HuH-7 (cell line): ENCODE measurements at regions not wholly inside any gene's neighbourhood (a gene's known extent, or its start where the extent isn't known, plus 50 kb on each side); places are given as distances from the start of the nearest gene placed in this dataset.
"Not testable (repeated sequence)": the region's sequence is repeated elsewhere in the genome, so short reads cannot be mapped to it uniquely, and the experiment has no call there.

Source experiments
- DNase-seq: peaks from one replicate; pipeline ENCODE4 v3.0.0; 2011; ENCODE audit warnings: low spot score

DNA sequence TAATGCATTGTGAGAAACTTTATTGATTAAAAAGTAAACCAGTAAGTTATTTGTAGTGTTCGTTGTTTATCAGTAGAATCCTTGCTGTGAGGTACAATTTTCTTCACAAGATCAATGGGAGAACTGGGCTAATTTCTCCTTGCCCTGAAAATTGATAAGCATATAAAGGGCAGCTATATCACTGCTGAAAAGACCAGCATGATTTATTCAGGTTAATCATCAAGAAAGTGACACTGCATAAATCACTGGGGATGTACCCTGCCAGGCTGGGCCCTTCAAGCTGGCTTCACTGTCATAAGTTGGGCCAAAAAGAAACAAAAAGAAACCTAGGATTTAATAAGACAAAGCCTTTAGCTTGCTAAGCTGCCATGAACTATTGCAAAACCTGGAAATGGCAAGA, 746.7 kb downstream of the STPG2 start:
- DNase-seq: no peak

DNA sequence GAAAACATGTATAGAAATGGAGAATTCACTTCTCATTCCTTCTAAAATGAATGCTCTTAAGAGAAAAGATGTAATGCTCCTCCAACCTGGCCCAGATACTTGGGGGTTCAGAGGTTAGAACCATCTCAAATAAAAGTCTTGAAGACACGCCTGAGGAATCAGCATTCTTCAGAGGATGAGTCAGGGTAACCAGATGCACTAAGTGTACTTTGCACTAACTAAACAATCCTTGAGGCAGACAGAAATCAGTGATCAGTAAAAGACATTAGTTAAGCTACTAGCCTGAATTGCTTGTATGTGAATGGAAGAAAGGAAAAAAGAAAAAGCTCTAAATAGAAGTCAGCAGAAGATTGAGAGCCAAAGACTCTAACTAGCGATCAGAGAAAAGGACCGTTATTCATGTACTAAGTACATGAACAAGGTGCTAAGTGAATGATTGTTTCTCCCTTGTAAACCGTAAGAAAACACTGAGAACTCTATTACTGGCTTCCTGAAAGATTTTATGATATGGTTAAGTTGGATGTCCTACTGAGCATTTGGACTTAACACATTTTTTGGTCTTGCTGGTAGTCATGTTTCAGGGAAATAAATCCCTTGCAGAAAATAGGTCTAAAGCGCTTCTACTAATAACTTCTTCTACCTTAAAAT, 738.3 kb downstream of the STPG2 start:
- DNase-seq: no peak

DNA sequence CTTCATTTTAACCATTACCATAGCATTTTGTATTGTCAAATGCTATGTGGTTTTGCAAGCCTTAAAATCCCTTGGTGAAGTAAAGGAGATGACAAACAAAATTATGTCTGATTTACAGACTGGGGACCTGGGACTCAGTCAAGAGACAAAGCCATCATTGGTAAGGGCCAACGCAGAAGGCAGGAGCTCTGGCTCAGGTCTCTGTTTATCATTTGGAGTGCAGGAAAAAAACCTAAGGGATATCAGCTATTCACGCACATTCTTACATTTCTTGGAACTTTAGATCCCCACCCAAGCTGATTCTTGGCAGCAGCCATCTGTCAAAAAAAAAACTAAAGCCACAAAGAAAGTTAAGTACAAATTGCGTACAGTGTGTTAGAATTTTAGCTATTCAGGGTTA, 731.9 kb downstream of the STPG2 start:
- DNase-seq: no peak

DNA sequence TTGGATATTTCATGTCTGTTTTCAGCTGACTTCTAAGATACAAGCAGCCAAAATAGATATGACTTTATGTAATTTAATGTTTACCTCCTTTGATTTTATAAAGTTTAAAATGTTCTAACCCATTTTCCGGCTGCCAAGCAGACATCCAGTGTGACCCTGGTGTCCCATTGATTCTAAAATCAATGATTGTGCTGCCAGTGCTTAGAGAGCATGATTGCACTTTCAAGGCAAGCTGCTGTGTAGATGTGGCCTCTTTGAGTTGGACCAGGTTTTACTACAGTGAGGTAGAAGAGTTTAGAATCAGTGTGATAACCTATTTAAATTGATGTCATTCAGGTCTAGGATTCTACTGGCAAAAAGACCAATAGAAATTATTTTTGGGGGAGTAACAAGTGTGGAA, 730.9 kb downstream of the STPG2 start:
- no peak for DNase-seq

DNA sequence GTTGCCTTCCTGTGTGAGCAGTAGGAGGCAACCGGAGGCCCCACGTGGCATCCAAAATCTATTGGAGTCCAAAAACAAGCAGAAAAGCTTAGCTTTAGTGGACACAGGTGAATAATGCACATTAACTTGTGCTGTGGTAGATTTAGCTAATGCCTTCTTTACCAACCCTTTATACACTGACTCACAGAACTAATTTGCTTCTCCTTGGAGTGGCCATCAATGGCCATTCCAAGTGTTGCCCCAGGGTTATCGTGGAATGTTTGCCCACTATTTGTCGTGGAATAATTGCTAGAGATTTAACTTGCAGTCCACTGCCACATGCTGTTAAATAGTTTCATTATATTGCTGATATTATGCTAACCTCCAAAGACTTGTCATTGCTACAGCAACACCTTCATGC, 729.1 kb downstream of the STPG2 start:
- no peak for DNase-seq

DNA sequence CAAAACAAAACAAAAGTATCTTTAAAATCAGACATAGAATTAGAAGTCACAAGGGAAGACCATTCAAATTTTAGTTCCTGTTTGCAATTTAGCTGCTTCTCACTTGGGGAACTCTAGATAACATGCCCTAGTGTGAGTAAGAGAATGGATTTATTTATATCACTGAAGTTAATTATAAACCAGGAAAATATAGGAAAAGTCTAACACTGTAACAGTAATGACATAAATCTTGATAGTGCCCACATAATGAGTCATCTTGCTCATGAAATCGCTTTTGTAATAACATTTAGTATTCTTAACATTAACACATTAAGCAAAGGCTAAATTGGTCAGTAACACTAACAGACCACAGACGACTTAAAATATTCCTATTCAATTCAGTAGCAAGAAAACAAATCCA, 710.7 kb downstream of the STPG2 start:
- no peak for DNase-seq

DNA sequence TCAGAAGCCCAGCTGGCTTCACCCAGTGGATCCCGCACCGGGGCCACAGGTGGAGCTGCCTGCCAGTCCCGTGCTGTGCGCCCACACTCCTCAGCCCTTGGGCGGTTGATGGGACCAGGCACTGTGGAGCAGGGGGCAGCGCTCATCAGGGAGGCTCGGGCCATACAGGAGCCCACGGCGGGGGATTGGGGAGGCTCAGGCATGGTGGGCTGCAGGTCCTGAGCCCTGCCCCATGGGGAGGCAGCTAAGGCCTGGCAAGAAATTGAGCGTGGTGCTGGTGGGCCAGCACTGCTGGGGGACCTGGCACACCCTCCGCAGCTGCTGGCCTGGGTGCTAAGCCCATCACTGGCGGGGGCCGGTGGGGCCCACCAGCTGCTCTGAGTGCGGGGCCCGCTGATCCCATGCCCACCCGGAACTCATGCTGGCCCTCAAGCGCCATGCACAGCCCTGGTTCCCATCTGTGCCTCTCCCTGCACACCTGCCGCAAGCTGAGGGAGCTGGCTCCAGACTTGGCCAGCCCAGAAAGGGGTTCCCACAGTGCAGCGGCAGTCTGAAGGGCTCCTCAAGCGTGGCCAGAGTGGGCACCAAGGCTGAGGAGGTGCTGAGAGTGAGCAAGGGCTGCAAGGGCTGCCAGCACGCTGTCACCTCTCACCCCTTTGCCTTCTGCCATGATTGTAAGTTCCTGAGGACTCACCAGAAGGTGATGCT, 705.1 kb downstream of the STPG2 start:
- DNase-seq: not testable (repeated sequence)

DNA sequence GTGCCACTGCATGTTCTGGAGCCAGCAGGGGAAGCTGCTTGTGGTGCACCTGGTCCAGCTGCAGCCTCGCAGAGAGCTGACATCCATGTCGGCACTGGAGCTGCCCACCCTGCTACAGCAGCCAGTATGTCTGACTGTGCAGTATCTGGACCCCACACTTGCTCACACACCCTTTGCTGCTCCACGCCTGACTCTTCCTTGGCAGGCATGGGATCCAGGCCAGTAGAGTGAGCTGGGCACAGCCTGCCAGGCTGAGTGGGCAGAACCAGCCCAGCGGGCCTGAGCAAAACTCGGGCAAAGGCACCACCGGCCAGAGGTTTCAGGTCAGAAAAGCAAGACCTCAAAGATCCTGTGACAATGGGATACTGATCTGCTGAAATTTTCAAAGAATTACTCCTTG, 690.1 kb downstream of the STPG2 start:
- no peak for DNase-seq

DNA sequence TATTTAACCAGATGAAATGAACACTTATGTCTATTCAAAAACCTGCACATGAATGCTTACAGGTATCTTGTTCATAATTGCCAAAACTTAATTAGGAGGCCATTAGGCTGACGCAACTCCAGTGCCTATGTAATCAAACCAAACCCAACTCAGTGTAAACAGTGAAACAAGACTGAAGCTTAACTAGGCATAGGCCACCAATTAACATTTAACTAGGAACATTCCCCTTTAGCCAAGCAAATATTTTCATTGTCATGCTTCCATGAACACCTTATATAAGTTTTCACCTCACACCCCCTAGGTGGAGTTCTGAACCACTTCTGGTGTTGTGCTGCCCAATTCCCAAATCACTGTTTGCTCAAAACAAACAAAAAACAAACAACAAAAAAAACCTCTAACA, 686.0 kb downstream of the STPG2 start:
- peak; percentile 3 for DNase-seq

DNA sequence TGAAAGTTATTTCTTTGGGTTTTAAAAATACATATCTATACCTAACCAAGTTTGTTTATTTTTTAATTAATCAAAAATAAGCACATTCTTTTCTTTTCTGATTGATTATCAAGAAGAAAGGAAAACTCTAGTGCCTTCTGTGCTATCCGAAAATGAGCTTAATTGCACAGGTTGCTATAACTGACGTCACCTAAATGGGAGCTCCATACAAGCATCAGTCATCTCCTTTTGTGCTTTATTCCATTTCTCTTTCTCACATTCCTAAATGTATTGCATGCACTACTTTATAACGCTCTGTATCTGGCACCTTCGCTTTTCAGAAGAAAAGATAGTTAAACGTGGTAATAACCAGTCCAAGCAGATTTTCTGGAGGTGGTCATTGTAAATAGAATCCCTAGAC, 675.0 kb downstream of the STPG2 start:
- no peak for DNase-seq

DNA sequence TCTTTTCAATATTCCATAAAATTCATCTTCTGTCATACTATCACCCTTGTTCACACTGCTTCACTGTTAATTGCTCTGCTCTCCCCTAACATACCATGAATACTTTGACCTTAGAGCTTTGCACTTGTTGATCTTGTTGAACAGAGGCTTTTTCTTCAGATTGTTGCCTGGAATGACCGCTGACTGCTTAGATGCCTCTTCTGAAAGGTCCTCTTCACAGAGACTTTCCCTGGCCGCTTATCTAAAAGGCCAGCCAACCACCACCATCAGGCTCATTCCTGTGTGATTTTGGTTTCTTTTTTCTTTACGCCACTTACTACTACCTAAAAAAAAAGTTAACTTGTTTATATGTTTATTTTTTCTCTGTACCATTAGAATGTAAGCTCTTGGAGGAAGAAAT, 667.7 kb downstream of the STPG2 start:
- DNase-seq: no peak

DNA sequence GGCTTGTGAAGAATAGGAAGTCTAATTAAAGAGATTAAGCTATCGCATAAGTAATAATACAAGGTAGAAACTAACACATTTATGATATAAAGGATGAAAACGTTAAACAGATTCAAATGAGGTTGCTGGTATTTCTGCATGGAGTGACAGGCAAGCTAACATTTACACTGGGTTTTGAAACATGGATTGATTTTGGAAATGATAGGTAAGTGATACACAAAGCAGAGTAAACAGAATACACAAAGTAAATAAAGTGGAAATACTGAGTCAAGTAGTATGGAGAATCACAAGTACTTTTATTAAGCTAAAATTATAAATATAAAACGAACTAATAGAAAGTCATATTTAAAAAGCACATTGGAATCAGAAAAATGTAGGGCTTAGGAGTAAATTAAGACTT, 665.3 kb downstream of the STPG2 start:
- no peak for DNase-seq

DNA sequence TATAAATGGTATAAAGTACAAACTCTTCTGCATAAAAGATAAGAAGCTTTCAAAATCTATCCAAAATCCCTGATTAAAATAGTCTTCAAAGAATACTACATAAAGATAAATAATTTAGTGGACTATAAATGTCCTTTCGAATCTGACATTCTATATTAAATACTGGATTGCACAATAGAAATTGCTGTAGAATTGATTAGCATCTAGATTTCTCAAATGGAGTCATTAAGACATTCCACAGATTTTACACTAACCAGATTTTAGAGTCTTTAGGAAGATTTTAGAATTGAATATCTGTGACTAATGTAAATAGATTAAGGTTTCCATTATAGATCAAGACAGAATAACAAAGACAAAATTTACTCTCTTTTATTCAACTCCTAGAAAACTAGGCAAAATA, 663.9 kb downstream of the STPG2 start:
- no peak for DNase-seq

DNA sequence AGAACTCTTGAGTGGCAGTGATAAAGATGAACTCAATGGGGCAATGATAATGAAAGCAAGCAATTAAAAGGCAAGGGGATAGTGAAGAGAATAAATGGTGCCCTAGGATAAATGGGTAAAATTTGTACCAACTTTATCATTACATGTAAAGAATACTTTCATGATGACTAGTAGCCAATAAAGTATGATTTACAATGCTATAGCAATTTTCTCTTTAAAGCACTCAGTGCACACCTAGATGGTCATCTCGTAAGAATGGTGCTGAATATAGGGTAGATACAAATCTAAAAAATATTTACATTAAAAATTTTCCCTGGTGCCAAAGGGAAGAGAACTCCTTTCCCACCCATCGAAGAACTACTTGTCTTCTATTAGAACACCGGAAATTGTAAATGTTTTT, 651.4 kb downstream of the STPG2 start:
- DNase-seq: no peak

DNA sequence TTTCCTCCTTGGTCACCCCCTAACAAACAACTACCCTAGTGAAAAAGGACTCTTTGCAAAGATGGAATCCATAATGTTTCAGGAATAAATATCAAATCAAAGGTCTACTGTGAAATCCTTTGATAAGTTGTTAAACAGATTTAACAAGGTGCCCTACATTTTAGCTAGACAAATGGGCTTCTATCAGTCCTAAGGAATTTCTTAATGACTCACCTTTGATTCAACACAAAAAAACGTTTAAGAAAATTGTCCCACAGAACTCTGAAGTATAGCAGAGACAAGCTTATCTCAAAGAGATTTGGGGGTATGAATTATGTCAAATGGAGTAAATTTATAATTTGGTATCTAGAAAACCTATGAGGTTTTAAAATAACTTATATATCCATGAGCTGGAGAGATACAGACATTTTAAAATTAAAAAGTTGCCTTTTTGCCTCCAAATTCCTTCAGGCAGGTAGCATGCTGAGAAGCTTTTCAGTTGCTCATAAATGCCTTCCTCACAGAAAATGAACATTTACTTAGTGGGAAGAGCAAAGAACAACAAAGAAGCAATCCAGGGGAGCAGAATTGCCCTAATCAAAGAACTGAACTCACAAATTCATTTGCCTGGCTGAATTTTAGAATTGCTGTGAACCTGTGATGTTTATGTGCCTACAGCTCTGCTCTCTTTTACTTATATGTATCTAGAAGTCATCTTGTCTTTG, 649.3 kb downstream of the STPG2 start:
- DNase-seq: no peak

DNA sequence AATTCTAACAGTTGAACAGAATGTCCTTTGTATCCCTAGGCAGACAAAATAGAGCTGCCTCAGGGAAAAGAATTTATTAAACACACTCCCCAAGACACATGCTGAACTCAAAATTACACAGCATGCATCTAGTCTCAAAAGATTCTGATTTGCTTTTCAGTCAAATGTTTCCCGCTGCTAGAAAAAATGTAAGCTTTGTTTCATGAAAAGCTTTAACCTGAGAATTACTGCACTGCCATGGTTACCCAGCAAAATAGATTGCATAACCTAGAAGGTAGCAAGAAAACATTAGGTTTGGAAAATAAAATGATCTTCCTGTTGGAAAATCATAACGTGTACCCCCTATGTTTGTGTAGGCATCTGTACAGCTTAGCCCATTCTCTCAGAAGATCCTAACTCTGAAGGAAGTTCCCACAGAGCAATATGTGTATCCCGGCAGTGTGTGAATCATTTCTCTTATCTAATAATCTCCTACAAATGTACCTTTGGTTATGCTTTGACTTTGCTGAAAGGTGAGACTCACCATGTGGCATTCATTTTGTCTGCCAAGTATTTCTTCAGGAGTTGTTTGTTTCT, 646.9 kb downstream of the STPG2 start:
- DNase-seq: no peak

DNA sequence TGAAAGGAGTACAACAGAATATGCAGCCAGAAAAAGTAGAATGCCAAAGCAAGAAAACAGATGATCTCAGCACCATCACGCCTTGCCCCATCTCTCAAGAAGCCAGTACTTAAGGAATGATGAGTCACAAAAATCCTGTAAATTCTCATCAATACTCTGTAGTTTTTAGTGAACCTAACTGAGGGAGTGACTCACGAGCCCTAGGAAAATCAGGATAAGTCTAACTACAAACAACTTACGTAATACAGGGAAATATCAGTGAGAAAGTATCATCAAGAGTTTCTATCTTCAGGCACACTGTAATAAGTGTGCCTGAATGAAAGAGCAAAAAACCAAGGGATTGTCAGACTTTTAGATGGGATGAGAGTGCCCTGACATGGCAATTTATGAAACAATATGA, 644.4 kb downstream of the STPG2 start:
- DNase-seq: no peak

DNA sequence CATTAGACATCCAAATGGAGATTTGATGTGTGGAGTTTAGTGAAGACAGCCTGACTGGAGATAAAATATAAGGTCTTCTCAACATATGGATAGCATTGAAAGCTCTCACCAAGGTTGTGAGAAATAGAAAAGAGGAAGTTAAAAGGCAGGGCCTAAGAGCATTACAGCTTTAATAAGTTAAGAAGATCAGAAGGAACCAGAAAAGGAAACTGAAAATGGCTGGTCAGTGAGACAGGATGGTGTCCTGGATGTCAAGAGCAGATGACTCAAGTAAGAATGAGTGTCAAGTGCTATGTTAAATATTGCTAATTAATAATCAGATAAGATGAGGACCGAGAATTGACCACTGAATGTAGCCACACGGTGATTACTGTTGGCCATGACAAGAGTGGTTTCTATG, 642.9 kb downstream of the STPG2 start:
- DNase-seq: no peak

DNA sequence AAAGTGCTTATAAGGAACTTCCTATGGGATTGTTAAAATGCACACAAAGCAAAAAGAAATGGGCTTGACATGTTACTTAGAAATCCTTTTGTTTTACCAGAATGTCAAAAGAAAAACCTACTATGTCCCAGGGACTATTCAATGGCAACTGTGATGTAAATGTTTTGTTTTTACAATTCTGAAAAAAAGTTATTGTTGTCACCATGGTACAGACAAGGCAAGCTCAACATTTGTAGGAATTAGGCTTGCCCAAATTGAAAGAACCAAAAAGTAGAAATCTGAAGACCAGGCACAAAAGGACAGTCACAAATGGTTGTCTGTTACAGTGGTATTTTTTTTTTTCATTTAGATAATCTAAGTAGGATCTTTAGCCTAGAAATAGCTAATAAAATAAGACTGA, 638.6 kb downstream of the STPG2 start:
- DNase-seq: no peak

DNA sequence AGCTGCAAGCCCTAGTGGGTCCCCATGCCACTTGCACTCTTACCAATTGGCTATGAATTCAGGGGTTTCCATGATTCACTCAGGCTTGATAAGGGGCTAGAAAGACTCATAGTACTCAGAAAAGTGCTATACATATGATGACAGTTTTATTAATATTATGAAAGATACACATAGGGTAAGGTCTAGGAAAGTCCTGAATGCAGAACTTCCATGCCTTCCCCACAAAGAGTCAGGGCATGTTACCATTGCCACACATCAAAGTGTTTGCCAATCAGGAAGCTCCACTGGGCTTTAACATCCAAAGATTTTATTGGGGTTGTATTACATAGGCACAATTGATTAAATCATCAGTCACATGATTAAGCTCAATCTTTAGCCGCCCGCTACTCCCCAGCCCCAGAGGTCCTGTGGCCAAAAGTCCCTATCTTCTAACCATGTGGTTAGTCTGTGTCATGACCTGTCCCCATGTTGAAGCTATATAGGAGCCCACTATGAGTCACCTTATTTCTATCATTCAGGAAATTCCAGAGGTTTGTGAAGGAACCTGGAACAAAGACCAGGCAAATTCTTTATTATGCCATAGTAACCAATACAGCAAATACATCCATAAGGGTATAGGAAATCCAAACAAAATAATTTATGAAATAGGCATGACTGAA, 635.6 kb downstream of the STPG2 start:
- DNase-seq: no peak
